ENCODE measurements at regions not wholly inside any gene's neighbourhood (a gene's known extent, or its start where the extent isn't known, plus 50 kb on each side); places are given as distances from the start of the nearest gene placed in this dataset.

GRCh38 chr17:15076991-15077663, 188.0 kb downstream of the PMP22 start:
- TF ChIP-seq ZBTB33 (CRISPR knock-in tag; IDR thresholded peaks at IDR 0.05) (no peak), FOXJ3 (CRISPR knock-in tag; IDR thresholded peaks at IDR 0.05) (no peak), ERF (CRISPR knock-in tag; IDR thresholded peaks at IDR 0.05) (no peak), TEAD4 (IDR thresholded peaks at IDR 0.05; ENCODE audit: low read length) (no peak), TEAD4 (CRISPR knock-in tag; IDR thresholded peaks at IDR 0.05; ENCODE audit: borderline replicate concordance) (no peak), ZNF124 (CRISPR knock-in tag; IDR thresholded peaks at IDR 0.05) (no peak), NFE2 (IDR thresholded peaks at IDR 0.05; ENCODE audit: low read depth) (no peak), ZNF445 (CRISPR knock-in tag; IDR thresholded peaks at IDR 0.05; ENCODE audit: low read depth) (no peak), U2AF1 (optimal IDR thresholded peaks at IDR 0.05; ENCODE audit: low read depth, low read length) (no peak), ZNF766 (CRISPR knock-in tag; conservative IDR thresholded peaks at IDR 0.05) (no peak), MEIS2 (IDR thresholded peaks at IDR 0.05; ENCODE audit: partially characterized antibody) (no peak), RAD21 (CRISPR knock-in tag; conservative IDR thresholded peaks at IDR 0.05 in 1 of 2, IDR thresholded peaks at IDR 0.05 in 1 of 2) (no peak), ZNF224 (CRISPR knock-in tag; IDR thresholded peaks at IDR 0.05) (no peak), ZBTB26 (CRISPR knock-in tag; IDR thresholded peaks at IDR 0.05) (no peak), TEAD1 (CRISPR knock-in tag; IDR thresholded peaks at IDR 0.05) (no peak)
